Gastrocnemius medialis (tissue), 4 donors: ENCODE measurements at regions not wholly inside any gene's neighbourhood (a gene's known extent, or its start where the extent isn't known, plus 50 kb on each side); places are given as distances from the start of the nearest gene placed in this dataset.

Source experiments
- CTCF ChIP-seq, 5 experiments: fragments of 450-650 bp in 3 of 5; fragments of 200-600 bp in 2 of 5; sonication (generic) in 2 of 5; IDR thresholded peaks in 4 of 5; conservative IDR thresholded peaks in 1 of 5; 1 replicate in 4 of 5; 2 replicates in 1 of 5; pipeline ENCODE4 v1.5.1; 2016 to 2019; ENCODE audit warnings: antibody characterized with exemption in 5 of 5, mild to moderate bottlenecking in 3 of 5, moderate library complexity in 3 of 5
- POLR2A ChIP-seq, 2 donors: fragments of 450-650 bp; IDR thresholded peaks; one replicate each; pipeline ENCODE4 v1.6.1; 2017; ENCODE audit warnings: antibody characterized with exemption in 2 of 2, mild to moderate bottlenecking in 2 of 2, moderate library complexity in 2 of 2

GRCh38 chr4:163988865-163989264 is 494.4 kb downstream of the TMA16 start:
- TF ChIP-seq CTCF (IDR thresholded peaks at IDR 0.05 in 4 of 5, conservative IDR thresholded peaks at IDR 0.05 in 1 of 5) (no peak), POLR2A (IDR thresholded peaks at IDR 0.05) (no peak)
